GM12878 (cell line): ENCODE measurements at regions not wholly inside any gene's neighbourhood (a gene's known extent, or its start where the extent isn't known, plus 50 kb on each side); places are given as distances from the start of the nearest gene placed in this dataset.

Experiments used
- ATAC-seq: fragments of 200-7000 bp; cut with Tn5 transposase; 3 replicates; pipeline ENCODE4 v1.9.1; 2020; ENCODE audit warnings: mild to moderate bottlenecking, moderate library complexity
- BruUV-seq: library from RNA; stranded (reverse); fragments of 400-500 nt; replicated peaks from 2 replicates; lab custom pipeline; 2021; lab: Mats Ljungman, UMichigan
- CTCF ChIA-PET: fragments of 300-600 bp; sonication (Branson Sonifier 250); formaldehyde crosslinking; extraction: SDS; loops from one replicate; lab custom pipeline; 2021; ENCODE audit warnings: inconsistent platforms; lab: Yijun Ruan, JAX
- POLR2A ChIA-PET: fragments of 350-600 bp; formaldehyde crosslinking; extraction: SDS; loops from one replicate; lab custom pipeline; 2021; ENCODE audit warnings: inconsistent platforms; lab: Charles Lee
- RAD21 ChIA-PET: fragments of 300-600 bp; sonication (Branson Sonifier 250); formaldehyde crosslinking; loops from one replicate; lab custom pipeline; 2023; ENCODE audit warnings: antibody characterized with exemption; ENCODE audit not compliant: unreplicated experiment; lab: Charles Lee
- SMC1A ChIA-PET: fragments of 300-600 bp; sonication (Branson Sonifier 250); formaldehyde crosslinking; loops from one replicate; lab custom pipeline; 2023; ENCODE audit not compliant: unreplicated experiment, uncharacterized antibody; lab: Charles Lee
- DNase-seq: peaks from one replicate; pipeline ENCODE4 v3.0.0-alpha.2; 2011; ENCODE audit warnings: low read depth, low spot score
- FAIRE-seq: peaks from 3 replicates; lab custom pipeline; 2011; peaks lifted over from hg19 to GRCh38; lab: Jason Lieb, UNC
- H2AFZ ChIP-seq: 2 replicates; pipeline ENCODE4 v1.6.0; 2011; ENCODE audit warnings: low read depth, low read length, control low read depth; ENCODE audit not compliant: control insufficient read depth
- H3K27ac ChIP-seq: 2 replicates; pipeline ENCODE4 v1.5.1; 2011; ENCODE audit warnings: control low read depth; ENCODE audit not compliant: control insufficient read depth, insufficient read depth
- H3K27me3 ChIP-seq, 2 experiments: replicated peaks in 1 of 2; 2 replicates each; pipeline versions ENCODE4 v1.6.0 to v1.6.1; 2011; ENCODE audit warnings: low read length in 1 of 2; ENCODE audit not compliant: control insufficient read depth in 2 of 2, insufficient read depth in 2 of 2
- H3K36me3 ChIP-seq, 2 experiments: 2 replicates each; pipeline ENCODE4 v1.5.1; 2011; ENCODE audit warnings: low read length in 1 of 2; ENCODE audit not compliant: control insufficient read depth in 2 of 2, insufficient read depth in 2 of 2
- H3K4me1 ChIP-seq: 2 replicates; pipeline ENCODE4 v1.6.1; 2011; ENCODE audit warnings: mild to moderate bottlenecking, low read length, moderate library complexity, mixed read lengths; ENCODE audit not compliant: control insufficient read depth, insufficient read depth
- H3K4me2 ChIP-seq: 2 replicates; pipeline ENCODE4 v1.6.0; 2011; ENCODE audit warnings: control low read depth; ENCODE audit not compliant: control insufficient read depth, insufficient read depth
- H3K4me3 ChIP-seq: fragments of 200-600 bp; sonication (generic); 2 replicates; pipeline ENCODE4 v1.5.1; 2016
- H3K79me2 ChIP-seq: 2 replicates; pipeline ENCODE4 v1.6.0; 2011; ENCODE audit warnings: low read length; ENCODE audit not compliant: control insufficient read depth, insufficient read depth
- H3K9ac ChIP-seq: 2 replicates; pipeline ENCODE4 v1.8.0; 2011; ENCODE audit warnings: low read length, control low read depth, mixed read lengths; ENCODE audit not compliant: control insufficient read depth, insufficient read depth
- H3K9me3 ChIP-seq: replicated peaks from 3 replicates; pipeline ENCODE4 v1.5.1; 2011; ENCODE audit warnings: mild to moderate bottlenecking, low read length; ENCODE audit not compliant: control insufficient read depth, insufficient read depth
- H4K20me1 ChIP-seq: 2 replicates; pipeline ENCODE4 v1.6.0; 2011; ENCODE audit not compliant: control insufficient read depth, insufficient read depth
- BCL11A ChIP-seq: IDR thresholded peaks from 2 replicates; pipeline ENCODE4 v1.6.1; 2011; ENCODE audit warnings: low read depth, low read length
- DPF2 ChIP-seq: fragments of 450-650 bp; IDR thresholded peaks from 2 replicates; pipeline ENCODE4 v1.6.1; 2017; ENCODE audit warnings: mild to moderate bottlenecking
- EP300 ChIP-seq, 2 experiments: fragments of 150-350 bp in 1 of 2; IDR thresholded peaks; 2 replicates each; pipeline ENCODE4 v1.6.1; 2011 to 2012; ENCODE audit warnings: low read depth in 2 of 2, low read length in 2 of 2, borderline replicate concordance in 1 of 2, improper control_type of control experiment in 1 of 2, inconsistent platforms in 1 of 2; ENCODE audit not compliant: control insufficient read depth in 1 of 2
- JUND ChIP-seq: IDR thresholded peaks from 2 replicates; pipeline ENCODE4 v1.6.1; 2012; ENCODE audit warnings: low read depth, mild to moderate bottlenecking, low read length, improper control_type of control experiment, moderate library complexity
- LARP7 ChIP-seq: fragments of 450-650 bp; IDR thresholded peaks from 2 replicates; pipeline ENCODE4 v1.6.1; 2017; ENCODE audit warnings: mild to moderate bottlenecking
- NBN ChIP-seq: fragments of 450-650 bp; IDR thresholded peaks from 2 replicates; pipeline ENCODE4 v1.6.1; 2016
- POLR2AphosphoS2 ChIP-seq: IDR thresholded peaks from 2 replicates; pipeline ENCODE4 v1.6.1; 2011; ENCODE audit warnings: low read depth, mild to moderate bottlenecking, low read length, improper control_type of control experiment, moderate library complexity
- RFX5 ChIP-seq: IDR thresholded peaks from 2 replicates; pipeline ENCODE4 v1.6.1; 2011; ENCODE audit warnings: low read depth, low read length, improper control_type of control experiment
- SMAD5 ChIP-seq: IDR thresholded peaks from 2 replicates; pipeline ENCODE4 v1.6.1; 2016; ENCODE audit warnings: antibody characterized with exemption, low read depth
- STAT3 ChIP-seq: IDR thresholded peaks from 2 replicates; pipeline ENCODE4 v1.6.1; 2011; ENCODE audit warnings: low read depth, low read length, improper control_type of control experiment
- SUZ12 ChIP-seq: fragments of 200-600 bp; sonication (generic); IDR thresholded peaks from one replicate; pipeline ENCODE4 v1.6.1; 2018; ENCODE audit warnings: antibody characterized with exemption, mild to moderate bottlenecking; ENCODE audit not compliant: unreplicated experiment
- TAF1 ChIP-seq: IDR thresholded peaks from 2 replicates; pipeline ENCODE4 v1.6.1; 2011; ENCODE audit warnings: mild to moderate bottlenecking, low read depth, low read length, borderline replicate concordance
- ZNF207 ChIP-seq: fragments of 450-650 bp; IDR thresholded peaks from 2 replicates; pipeline ENCODE4 v1.6.1; 2014; ENCODE audit warnings: antibody characterized with exemption, mild to moderate bottlenecking, borderline replicate concordance
- ZSCAN29 ChIP-seq: fragments of 450-650 bp; IDR thresholded peaks from 2 replicates; pipeline ENCODE4 v1.6.1; 2017; ENCODE audit warnings: mild to moderate bottlenecking, moderate library complexity
- ZZZ3 ChIP-seq: IDR thresholded peaks from 2 replicates; pipeline ENCODE4 v1.6.1; 2011; ENCODE audit warnings: low read depth; ENCODE audit not compliant: control insufficient read depth, insufficient read length
- WGBS: methylation state at CpG from one replicate; pipeline ENCODE4 v1.1.6; 2016; ENCODE audit warnings: low lambda C conversion rate; ENCODE audit not compliant: insufficient replicate concordance, insufficient coverage; ENCODE audit errors: missing lambda C conversion rate; 5-methylcytosine and 5-hydroxymethylcytosine counted together
- in situ Hi-C: fragments of 300-500 bp; cut with MboI; formaldehyde crosslinking; loops from 9 replicates; pipeline ENCODE4 v1.14.3; 2018; ENCODE audit warnings: mixed read lengths
- intact Hi-C: fragments of 100-400 bp; cut with micrococcal nuclease; formaldehyde crosslinking; loops from one replicate; pipeline ENCODE4 v1.14.2; 2022; ENCODE audit not compliant: unreplicated experiment
- TF ChIP-seq, protein P1 (sequence below): IDR thresholded peaks from 2 replicates; pipeline ENCODE4 v1.6.1; 2011; ENCODE audit warnings: low read depth, low read length, improper control_type of control experiment, borderline replicate concordance
- TF ChIP-seq, protein P2 (sequence below): fragments of 450-650 bp; IDR thresholded peaks from 2 replicates; pipeline ENCODE4 v1.6.1; 2017; ENCODE audit warnings: low read depth, mild to moderate bottlenecking, moderate library complexity
- TF ChIP-seq, protein P3 (sequence below): fragments of 450-650 bp; formaldehyde crosslinking; IDR thresholded peaks from 2 replicates; pipeline ENCODE4 v1.4.0; 2022; ENCODE audit warnings: mild to moderate bottlenecking, moderate library complexity
- TF ChIP-seq, protein P4 (sequence below): fragments of 450-650 bp; IDR thresholded peaks from 2 replicates; pipeline ENCODE4 v1.6.1; 2017; ENCODE audit warnings: borderline replicate concordance

DNA sequence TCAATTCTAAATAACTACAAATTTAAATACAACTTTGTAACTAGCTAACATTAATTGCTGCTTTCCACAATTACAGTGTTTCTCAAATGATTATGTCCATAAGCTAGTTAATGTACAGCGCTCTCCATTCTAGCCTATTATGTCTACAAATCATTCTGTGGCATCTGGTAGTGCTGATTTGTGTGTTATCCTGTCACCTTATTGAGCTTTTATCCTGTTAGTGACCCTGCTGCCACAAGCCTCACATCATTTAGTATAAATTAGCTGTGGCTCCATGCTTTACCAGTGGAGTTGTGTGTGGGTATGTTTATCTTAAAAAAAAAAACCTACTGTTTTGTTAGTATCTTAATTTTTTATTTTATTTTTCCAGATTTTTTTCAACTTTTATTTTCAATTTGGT lies 112.6 kb upstream of the PJA2 start (continued):
- TF ChIP-seq, protein P1, sequence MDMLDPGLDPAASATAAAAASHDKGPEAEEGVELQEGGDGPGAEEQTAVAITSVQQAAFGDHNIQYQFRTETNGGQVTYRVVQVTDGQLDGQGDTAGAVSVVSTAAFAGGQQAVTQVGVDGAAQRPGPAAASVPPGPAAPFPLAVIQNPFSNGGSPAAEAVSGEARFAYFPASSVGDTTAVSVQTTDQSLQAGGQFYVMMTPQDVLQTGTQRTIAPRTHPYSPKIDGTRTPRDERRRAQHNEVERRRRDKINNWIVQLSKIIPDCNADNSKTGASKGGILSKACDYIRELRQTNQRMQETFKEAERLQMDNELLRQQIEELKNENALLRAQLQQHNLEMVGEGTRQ, result no peak
- no peak for TF ChIP-seq BCL11A
- no peak for TF ChIP-seq EP300 (IDR thresholded peaks at IDR 0.05; ENCODE audit: borderline replicate concordance in 1 of 2, control insufficient read depth in 1 of 2, low read depth in 2 of 2, low read length in 2 of 2)
- TF ChIP-seq ZNF207, result no peak
- no peak for TF ChIP-seq SMAD5
- TF ChIP-seq TAF1, result no peak
- no peak for TF ChIP-seq SUZ12

DNA sequence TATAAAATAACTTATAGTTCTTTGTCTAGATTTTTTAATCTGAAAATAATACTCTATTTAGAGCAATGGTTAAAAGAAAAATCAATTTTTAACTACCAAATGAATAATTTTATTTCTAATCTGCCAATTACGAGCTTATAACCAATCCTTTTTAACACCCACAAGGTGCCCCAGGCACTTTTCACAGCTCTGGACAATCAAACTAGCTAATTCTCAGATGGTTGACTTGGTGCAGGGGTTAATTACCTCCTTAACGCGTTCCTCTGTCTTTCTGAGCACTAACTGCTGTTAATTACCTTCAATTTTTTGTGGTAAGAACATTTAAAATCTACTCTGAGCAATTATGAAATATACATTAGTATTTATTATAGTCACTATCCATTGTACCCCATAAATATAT lies 109.6 kb upstream of the PJA2 start:
- H3K27ac ChIP-seq, result no peak overlapping the region
- no peak overlapping the region for H3K9ac ChIP-seq
- ChIA-PET SMC1A (interaction anchor here (1.4 kb wide), 1 partner anchor 20 kb away, joined by 3 read pairs; no protein-coding TSS in a partner anchor), CTCF (no interaction called here), RAD21 (no interaction called here), POLR2A (no interaction called here)
- ATAC-seq, result no peak
- WGBS, result 60% methylated on average over 3 of the region's 3 CpGs
- H3K79me2 ChIP-seq, result no peaks in the 10 kb centered on the region
- BruUV-seq, result no TSS peak
- in situ Hi-C loops (no loop called here), intact Hi-C loops (no loop called here)
- no peak overlapping the region for H3K4me2 ChIP-seq
- no peak for DNase-seq
- no peaks in the 10 kb centered on the region for H3K4me1 ChIP-seq
- no peaks in the 10 kb centered on the region for H3K36me3 ChIP-seq
- no peaks in the 10 kb centered on the region for H4K20me1 ChIP-seq
- no peak for FAIRE-seq
- H3K9me3 ChIP-seq, result no peaks in the 10 kb centered on the region
- no peaks in the 10 kb centered on the region for H3K27me3 ChIP-seq
- H2AFZ ChIP-seq, result no peak overlapping the region
- H3K4me3 ChIP-seq, result no peak overlapping the region
- no peak for TF ChIP-seq RFX5
- TF ChIP-seq, protein P2, sequence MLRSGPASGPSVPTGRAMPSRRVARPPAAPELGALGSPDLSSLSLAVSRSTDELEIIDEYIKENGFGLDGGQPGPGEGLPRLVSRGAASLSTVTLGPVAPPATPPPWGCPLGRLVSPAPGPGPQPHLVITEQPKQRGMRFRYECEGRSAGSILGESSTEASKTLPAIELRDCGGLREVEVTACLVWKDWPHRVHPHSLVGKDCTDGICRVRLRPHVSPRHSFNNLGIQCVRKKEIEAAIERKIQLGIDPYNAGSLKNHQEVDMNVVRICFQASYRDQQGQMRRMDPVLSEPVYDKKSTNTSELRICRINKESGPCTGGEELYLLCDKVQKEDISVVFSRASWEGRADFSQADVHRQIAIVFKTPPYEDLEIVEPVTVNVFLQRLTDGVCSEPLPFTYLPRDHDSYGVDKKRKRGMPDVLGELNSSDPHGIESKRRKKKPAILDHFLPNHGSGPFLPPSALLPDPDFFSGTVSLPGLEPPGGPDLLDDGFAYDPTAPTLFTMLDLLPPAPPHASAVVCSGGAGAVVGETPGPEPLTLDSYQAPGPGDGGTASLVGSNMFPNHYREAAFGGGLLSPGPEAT, result no peak
- no peak for TF ChIP-seq ZSCAN29
- no peak for TF ChIP-seq POLR2AphosphoS2
- TF ChIP-seq DPF2, result no peak
- TF ChIP-seq, protein P3, sequence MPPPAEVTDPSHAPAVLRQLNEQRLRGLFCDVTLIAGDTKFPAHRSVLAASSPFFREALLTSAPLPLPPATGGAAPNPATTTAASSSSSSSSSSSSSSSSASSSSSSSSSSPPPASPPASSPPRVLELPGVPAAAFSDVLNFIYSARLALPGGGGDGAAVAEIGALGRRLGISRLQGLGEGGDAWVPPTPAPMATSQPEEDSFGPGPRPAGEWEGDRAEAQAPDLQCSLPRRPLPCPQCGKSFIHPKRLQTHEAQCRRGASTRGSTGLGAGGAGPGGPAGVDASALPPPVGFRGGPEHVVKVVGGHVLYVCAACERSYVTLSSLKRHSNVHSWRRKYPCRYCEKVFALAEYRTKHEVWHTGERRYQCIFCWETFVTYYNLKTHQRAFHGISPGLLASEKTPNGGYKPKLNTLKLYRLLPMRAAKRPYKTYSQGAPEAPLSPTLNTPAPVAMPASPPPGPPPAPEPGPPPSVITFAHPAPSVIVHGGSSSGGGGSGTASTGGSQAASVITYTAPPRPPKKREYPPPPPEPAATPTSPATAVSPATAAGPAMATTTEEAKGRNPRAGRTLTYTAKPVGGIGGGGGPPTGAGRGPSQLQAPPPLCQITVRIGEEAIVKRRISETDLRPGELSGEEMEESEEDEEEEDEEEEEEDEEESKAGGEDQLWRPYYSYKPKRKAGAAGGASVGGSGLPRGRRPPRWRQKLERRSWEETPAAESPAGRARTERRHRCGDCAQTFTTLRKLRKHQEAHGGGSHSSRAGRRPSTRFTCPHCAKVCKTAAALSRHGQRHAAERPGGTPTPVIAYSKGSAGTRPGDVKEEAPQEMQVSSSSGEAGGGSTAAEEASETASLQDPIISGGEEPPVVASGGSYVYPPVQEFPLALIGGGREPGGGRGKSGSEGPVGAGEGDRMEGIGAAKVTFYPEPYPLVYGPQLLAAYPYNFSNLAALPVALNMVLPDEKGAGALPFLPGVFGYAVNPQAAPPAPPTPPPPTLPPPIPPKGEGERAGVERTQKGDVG (CRISPR knock-in tag), result no peak
- no peak for TF ChIP-seq STAT3
- TF ChIP-seq JUND, result no peak
- no peak for TF ChIP-seq LARP7
- TF ChIP-seq NBN, result no peak
- TF ChIP-seq ZZZ3, result no peak
- TF ChIP-seq, protein P4, sequence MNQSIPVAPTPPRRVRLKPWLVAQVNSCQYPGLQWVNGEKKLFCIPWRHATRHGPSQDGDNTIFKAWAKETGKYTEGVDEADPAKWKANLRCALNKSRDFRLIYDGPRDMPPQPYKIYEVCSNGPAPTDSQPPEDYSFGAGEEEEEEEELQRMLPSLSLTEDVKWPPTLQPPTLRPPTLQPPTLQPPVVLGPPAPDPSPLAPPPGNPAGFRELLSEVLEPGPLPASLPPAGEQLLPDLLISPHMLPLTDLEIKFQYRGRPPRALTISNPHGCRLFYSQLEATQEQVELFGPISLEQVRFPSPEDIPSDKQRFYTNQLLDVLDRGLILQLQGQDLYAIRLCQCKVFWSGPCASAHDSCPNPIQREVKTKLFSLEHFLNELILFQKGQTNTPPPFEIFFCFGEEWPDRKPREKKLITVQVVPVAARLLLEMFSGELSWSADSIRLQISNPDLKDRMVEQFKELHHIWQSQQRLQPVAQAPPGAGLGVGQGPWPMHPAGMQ, result no peak
